Parathyroid adenoma (tissue), 2 donors: ENCODE measurements at regions not wholly inside any gene's neighbourhood (a gene's known extent, or its start where the extent isn't known, plus 50 kb on each side); places are given as distances from the start of the nearest gene placed in this dataset.

Experiments
- H2AFZ ChIP-seq: fragments of 300-600 bp; sonication (generic); one replicate; pipeline ENCODE4 v1.7.0; 2017; ENCODE audit warnings: antibody characterized with exemption, mild to moderate bottlenecking
- H3K27ac ChIP-seq: fragments of 300-600 bp; sonication (generic); one replicate; pipeline ENCODE4 v1.7.0; 2017
- H3K27me3 ChIP-seq: fragments of 300-600 bp; sonication (generic); one replicate; pipeline ENCODE4 v1.7.0; 2017; ENCODE audit warnings: low read length; ENCODE audit not compliant: control insufficient read depth, insufficient read depth
- H3K36me3 ChIP-seq: fragments of 300-600 bp; sonication (generic); one replicate; pipeline ENCODE4 v1.7.0; 2017; ENCODE audit warnings: low read length; ENCODE audit not compliant: control insufficient read depth, insufficient read depth
- H3K4me1 ChIP-seq: fragments of 300-600 bp; sonication (generic); one replicate; pipeline ENCODE4 v1.7.0; 2017; ENCODE audit warnings: control low read depth
- H3K4me2 ChIP-seq: fragments of 300-600 bp; sonication (generic); one replicate; pipeline ENCODE4 v1.7.0; 2017; ENCODE audit warnings: low read length
- H3K4me3 ChIP-seq: fragments of 300-600 bp; sonication (generic); one replicate; pipeline ENCODE4 v1.7.0; 2017; ENCODE audit warnings: low read depth, low read length
- H3K79me2 ChIP-seq: fragments of 300-600 bp; sonication (generic); one replicate; pipeline ENCODE4 v1.7.0; 2017; ENCODE audit warnings: control low read depth
- H3K9ac ChIP-seq: fragments of 300-600 bp; sonication (generic); one replicate; pipeline ENCODE4 v1.7.0; 2017; ENCODE audit warnings: mild to moderate bottlenecking
- H3K9me3 ChIP-seq: fragments of 300-600 bp; sonication (generic); one replicate; pipeline ENCODE4 v1.7.0; 2017; ENCODE audit warnings: low read length; ENCODE audit not compliant: control insufficient read depth
- CTCF ChIP-seq: fragments of 300-600 bp; sonication (generic); IDR thresholded peaks from one replicate; pipeline ENCODE4 v1.7.0; 2017; ENCODE audit warnings: antibody characterized with exemption, mild to moderate bottlenecking
- donor health status: primary hyperparathyroidism.

DNA sequence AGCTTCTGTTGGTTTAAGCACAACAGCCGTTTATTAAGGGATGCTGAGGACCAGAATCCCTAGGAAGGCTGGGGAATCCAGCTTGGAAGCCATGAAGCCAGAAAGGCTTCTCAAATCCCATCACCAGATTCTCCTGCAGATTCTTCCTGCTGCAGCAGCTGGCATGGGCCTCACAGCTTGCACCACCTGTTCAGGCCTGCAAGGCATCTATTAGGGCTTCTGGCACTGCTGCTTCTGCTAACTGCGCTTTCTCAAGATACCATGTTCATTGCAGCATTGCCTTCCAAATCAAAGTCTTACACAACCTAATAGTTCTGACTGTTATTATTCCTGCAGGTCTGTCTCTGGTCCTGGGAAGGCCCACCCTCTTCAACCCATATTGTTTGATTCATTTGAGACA is 51.2 kb upstream of the ZNF366 start:
- Histone ChIP-seq H3K4me2 (no peak overlapping the region), H3K9ac (no peak overlapping the region), H3K27me3 (no peaks in the 10 kb centered on the region), H3K4me3 (no peak overlapping the region), H3K9me3 (no peaks in the 10 kb centered on the region), H3K27ac (no peak overlapping the region), H2AFZ (no peak overlapping the region), H3K36me3 (no peaks in the 10 kb centered on the region), H3K4me1 (peaks cover 14% of the 10 kb centered on the region), H3K79me2 (no peaks in the 10 kb centered on the region)
- no peak for TF ChIP-seq CTCF

- Histone ChIP-seq H3K79me2 (no peaks in the 10 kb centered on the region), H3K4me2 (no peak overlapping the region), H3K27me3 (no peaks in the 10 kb centered on the region), H2AFZ (no peak overlapping the region), H3K36me3 (no peaks in the 10 kb centered on the region), H3K4me3 (no peak overlapping the region), H3K9me3 (no peaks in the 10 kb centered on the region), H3K9ac (no peak overlapping the region), H3K4me1 (peaks cover 14% of the 10 kb centered on the region), H3K27ac (no peak overlapping the region)
- TF ChIP-seq CTCF, result no peak
Observed at GRCh38 chr5:72558046-72558336, 50.8 kb upstream of the ZNF366 start.

GRCh38 chr5:72557167-72558045 is 50.2 kb upstream of the ZNF366 start:
- H3K9ac ChIP-seq, result peak overlapping the region; percentile 42
- peak overlapping the region; percentile 28 for H3K4me3 ChIP-seq
- TF ChIP-seq CTCF, result no peak
- H3K27ac ChIP-seq, result peak overlapping the region; percentile 88
- peaks cover 14% of the 10 kb centered on the region for H3K4me1 ChIP-seq
- peak overlapping the region; percentile 75 for H3K4me2 ChIP-seq
- no peaks in the 10 kb centered on the region for H3K27me3 ChIP-seq
- no peaks in the 10 kb centered on the region for H3K36me3 ChIP-seq
- H3K9me3 ChIP-seq, result no peaks in the 10 kb centered on the region
- no peaks in the 10 kb centered on the region for H3K79me2 ChIP-seq
- peak overlapping the region; percentile 99 for H2AFZ ChIP-seq
